SKM-1 (cell line): ENCODE measurements at regions not wholly inside any gene's neighbourhood (a gene's known extent, or its start where the extent isn't known, plus 50 kb on each side); places are given as distances from the start of the nearest gene placed in this dataset.
"Not testable (repeated sequence)": the region's sequence is repeated elsewhere in the genome, so short reads cannot be mapped to it uniquely, and the experiment has no call there.

ENCODE experiments used
- DNase-seq: peaks from one replicate; lab custom pipeline; 2025; ENCODE audit not compliant: unreplicated experiment; lab: John Stamatoyannopoulos, UW

DNA sequence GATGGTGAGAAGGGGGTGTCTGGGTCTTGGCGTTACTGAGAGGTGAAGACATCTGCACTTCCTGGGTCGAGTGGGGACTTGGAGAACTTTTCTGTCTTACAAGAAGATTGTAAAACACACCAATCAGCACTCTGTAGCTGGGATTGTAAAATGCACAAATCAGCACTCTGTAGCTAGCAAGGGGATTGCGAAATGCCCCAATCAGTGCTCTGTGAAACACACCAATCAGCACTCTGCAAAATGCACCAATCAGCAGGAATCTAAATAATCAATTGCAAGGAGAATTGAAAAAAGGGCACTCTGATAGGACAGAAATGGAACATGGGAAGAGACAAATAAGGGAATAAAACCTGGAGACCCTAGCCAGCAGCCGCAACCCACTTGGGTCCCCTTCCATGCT is 376.1 kb upstream of the SFSWAP start:
- DNase-seq = no peak

DNA sequence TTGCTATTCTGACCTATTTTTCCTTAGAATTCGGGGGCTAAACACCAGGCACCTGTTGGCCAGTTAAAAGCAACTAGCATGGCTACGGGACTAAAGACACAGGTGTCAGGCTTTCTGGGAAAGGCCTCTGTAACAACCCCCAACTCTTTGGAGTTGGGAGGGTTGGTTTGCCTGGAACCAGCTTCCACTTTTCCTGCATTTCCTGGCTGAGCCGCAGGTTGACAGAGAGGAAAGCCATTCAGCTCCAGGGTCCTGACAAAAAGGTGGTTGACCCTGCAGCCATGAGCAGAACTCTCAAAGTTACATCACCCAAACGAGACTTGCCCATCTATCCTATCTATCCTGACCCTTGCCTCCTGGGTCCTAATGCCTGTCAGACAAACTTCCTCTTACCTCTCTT is 375.4 kb upstream of the SFSWAP start:
- DNase-seq = no peak

DNA sequence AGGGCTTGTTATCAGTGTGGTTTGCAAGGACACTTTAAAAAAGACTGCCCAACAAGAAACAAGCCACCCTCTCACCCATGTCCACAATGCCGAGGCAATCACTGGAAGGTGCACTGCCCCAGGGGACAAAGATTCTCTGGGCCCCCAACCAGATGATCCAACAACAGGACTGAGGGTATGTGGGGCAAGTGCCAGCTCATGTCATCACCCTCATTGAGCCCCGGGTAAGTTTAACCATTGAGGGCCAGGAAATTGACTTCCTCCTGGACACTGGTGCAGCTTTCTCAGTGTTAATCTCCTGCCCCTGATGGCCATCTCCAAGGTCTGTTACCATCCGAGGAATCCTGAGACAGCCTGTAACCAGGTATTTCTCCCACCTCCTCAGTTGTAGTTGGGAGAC is 373.0 kb upstream of the SFSWAP start:
- DNase-seq = not testable (repeated sequence)

DNA sequence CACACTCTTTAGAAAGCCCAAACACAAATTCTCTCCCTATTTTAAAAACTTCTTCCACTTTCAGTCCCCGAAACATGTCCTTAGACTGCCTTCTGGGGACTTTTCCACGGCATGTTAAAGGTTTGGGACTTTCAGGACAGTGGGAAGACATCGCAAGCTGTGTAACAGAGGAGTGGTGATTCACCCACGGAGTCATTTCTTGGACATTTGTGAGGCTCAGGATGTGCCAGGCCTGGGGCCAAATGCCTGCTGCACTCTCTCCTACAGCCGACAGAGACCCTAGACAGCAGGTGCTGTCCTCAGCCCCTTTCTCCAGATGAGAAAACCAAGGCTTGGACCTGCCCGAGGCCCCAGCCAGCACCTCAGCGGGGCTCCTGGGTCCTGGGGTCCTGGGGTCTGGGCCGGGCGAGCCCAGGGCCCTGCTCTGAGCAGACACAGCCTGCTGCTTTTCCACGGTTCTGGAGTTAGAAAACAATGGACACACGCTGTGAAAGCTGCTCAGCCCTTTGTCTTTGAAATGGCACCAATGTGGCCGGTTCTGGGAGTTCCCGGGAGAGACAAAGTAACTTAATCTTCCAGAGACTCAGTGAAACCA is 370.2 kb upstream of the SFSWAP start:
- DNase-seq = no peak

DNA sequence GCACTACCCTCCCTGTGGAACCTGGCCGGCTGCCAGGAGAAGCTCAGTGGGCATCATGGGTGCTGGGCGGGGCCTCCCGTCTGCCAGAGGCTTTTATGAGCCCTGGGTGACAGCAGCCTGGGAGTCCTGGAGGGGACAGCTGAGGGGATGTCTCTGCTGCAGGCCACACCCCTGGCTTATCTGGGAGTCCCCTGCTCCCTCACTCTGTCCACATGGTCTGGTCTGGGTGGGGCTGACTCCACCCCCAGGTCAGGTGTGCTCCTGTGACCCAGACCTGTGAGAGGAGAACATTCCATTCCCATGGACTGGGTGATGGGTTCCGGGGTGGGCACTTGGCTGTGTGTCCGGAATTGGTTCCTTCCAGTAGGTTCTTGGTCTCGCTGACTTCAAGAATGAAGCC is 369.3 kb upstream of the SFSWAP start:
- DNase-seq = not testable (repeated sequence)

DNA sequence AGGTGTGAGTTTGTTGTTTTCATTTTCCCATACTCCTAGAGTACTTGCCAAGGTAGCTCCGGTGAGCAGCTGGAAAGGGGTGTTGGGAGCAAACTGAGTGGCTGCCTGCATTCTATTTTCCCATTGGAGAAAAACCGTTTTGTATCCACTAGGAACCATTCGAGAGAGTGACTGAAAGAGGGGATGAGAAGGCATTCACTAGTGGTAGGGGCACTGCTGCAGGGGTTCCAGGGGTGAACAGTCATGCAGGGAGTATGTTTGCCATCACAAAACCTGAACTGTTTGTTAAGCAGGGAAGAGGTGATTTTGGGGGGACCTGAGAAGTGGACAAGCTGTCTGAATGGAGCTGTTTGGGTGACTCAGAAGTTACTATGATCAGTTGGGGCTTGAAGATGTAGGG is 367.5 kb upstream of the SFSWAP start:
- not testable (repeated sequence) for DNase-seq

DNA sequence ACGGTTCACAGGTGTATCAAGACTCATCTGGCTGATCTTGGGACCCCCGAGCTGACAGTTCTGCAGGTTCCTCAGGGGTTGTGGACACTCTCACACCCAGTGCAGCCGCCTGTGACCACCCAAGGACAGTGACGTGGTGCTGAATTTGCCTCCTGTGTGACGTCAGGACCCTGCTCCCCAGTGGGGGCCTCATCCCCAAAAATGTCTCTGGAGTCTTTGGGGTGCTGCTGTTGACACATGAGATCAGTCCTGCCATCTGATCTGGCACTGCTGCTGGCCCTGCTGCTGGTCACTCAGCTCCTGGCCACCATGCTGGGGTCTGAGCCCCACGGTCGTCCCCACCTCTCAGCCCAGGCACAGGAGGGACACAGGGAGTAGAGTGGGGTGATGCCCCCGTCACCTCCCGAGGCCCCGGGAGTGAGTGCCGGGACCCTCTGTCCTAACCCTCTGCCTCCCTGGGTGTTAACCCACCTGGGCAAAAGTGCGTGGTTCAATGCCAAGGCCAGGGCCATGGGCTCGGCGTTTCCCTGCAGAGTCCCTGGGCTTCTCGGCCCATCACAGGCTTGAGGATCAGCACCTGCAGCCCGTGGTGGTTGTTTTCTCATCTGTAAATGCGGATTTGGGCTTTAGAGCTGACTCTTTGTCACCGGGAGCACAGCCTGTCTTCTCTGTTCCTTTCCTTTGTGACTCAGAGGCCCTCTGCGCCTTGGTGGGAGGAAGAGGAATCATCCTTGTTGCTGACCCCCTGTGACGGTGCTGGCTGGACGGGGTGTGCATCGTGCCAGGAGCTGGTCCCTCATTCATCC is 366.0 kb upstream of the SFSWAP start:
- DNase-seq = not testable (repeated sequence)

DNA sequence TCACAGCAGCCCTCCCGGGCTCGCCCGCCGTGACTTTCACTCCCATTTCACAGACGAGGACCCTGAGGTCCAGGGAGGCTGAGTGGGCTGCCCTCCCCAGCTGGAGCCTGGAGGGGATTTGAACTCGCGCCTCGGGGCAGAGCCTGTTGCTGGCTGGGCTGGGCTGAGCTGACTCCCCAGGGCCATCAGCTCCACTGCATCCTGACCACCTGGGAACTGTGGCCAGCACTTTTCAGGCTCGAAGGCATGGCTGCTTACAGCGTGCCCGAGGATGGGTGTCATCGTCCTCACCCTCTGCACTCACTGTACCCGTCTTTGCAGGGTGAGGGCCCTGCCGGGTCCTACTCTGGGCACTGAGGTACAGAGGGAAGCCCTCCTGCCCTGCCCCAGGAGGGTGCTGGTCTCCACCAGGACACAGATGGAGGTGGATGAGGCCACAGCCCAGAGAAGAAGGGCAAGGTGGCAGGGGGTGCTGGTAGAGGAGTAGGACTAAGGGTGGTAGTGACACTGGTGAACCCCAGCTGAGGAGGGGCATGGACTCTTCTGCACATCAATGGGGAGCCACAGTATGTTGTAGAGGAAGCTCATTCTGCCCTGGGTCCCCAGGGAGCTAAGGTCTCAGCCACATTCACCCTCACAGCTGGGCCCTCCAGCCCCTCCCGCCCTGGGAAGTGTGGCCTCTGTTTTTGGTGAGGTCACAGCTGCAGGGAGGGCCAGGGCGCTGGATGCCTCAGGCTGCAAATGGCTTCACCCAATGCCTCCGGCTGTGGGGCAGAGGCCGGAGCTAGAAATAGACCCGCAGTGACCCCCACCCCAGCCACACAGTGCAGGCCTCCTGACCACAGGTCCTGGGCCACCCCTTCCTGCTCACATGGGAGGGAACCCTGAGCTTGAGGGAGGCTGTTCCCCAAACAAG is 365.1 kb upstream of the SFSWAP start:
- DNase-seq = no peak

DNA sequence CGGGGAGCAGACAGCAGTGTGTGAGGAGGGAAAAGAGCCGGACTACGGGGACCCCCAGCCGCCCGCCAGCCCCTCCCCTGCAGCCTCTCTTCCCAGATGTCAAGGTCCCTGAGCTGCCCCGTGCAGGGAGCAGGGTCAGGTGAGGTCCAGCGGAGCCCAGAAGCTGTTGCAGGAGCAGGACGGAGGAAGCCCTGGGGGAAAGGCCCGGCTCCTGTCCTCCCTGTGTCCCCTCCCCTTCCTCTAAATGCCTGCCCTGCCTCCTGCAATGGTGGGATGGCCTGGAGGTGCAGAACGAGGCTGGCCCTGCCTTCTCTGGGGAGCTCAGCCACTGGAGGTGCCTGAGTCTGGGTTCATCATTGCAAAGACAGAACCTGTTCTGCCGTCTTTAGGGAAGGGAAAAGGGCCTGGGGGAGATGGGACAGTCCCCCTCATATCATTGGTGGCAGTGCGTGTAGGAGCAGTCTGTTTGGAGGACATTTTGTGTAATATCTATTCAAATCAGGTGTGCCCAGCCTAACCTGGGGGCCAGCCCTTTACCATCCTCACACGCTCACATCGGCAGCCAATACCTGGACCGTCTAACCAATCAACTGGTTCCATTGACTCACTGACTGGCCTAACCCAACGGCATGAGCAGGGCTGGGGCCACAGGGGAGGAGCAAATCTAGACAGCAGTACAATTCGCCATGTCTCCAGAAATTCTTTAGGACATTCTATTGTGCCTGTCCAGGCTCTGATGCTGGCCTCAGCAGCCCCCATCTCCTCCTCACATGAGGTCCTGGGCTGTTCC is 364.1 kb upstream of the SFSWAP start:
- no peak for DNase-seq

DNA sequence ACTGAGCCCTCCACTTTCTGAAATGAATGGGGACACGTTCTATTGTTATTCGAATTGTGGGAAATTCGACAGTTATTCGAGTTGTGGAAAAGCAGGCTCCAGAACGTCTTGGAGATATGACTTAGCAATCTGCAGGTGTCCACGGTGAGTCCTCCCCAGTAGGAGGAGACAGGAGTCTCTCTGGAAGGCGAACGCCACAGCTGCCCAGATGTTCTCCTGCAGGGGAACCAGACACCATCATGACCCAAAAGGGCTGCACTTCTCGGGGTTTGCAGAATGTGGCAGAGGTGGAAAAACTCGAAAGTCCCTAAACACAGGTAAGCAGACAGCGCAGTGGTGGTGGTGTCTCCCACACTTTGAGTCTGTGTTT is 363.6 kb upstream of the SFSWAP start:
- DNase-seq = no peak

DNA sequence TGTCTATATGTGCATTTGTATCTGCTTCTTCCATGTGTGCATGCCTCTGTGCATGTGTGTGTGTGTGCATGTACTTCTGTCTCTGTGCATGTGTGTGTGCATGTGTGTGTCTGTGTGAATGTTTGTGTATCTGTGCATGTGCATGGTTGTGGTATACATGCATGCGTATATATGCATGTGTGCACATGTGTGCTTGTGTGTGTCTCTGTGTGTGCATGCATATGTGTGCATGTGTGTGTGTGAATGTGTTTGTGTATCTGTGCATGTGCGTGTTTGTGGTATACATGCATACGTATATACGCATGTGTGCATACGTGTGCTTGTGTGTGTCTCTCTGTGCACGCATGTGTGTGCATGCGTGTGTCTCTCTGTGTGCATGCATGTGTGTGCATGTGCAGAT is 363.2 kb upstream of the SFSWAP start:
- no peak for DNase-seq

DNA sequence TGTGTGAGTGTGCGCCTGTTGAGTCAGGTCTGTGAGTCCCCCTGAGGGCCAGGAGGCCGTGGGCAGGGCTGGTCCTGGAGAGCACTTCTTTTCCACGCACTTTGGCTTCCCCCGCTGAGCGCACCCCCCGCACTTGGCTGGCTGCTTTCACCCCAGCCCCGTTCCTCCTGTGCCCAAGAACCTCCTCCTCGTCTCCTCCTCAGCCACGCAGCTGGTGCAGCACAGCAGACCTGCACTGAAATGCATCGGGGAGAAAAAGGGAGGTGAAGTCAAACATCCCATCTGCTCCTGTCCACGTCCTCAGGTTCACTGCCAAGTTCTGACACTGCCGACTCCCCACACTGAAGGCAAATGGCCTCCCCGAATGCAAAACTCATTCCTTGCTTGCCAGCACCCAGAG is 362.7 kb upstream of the SFSWAP start:
- DNase-seq = no peak

DNA sequence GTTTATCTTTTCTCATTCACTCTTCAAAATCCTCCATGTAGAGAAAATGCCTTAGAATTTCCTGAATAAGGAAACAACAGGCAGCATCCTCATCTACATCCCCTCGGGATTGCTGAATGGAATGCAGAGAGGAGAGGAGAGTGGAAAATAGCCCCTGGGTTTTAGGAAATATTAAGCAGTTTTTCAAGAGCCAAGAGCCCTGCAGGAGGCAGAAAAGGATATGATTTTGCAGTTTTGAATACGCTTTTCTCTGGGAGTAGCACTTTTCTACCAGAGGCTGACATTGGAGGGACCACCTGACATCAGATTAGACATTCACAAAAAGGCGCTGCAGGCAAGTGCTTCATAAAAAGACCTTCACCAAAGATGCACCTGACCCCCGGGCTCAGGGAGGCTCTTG is 362.2 kb upstream of the SFSWAP start:
- no peak for DNase-seq

DNA sequence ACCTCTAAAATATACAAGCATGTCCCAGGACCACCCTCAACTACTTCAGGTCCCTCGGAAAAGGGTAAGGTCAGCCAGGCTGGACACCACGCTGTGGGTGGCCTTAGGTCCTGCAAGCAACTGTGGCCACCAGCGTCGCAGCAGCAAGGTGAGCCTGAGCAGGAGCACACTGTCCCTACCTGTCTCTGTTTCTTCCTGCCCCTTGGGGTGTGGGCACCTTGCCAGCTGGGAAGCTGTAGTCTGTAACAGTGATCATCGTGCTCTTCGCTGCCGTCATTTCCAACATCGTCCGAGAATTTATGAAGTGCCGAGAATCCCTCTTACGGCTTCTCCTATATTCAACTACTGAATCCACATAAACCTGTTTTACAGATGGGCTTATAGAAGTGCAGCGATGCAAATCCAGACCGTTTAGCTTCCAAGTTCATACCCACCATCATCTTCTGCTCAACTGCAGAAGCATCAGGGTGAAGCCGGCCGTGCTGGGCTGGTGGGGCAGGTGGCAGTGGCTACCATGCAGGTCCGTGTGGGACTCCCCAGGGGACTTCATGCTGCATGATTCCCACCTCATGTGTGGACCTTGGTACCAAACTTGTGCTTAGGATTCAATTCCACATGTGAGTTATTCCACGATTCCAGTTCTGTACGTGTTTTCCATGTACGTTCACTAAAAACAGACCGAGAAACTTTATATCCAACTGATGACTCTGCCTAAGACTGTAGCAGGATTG is 361.3 kb upstream of the SFSWAP start:
- no peak for DNase-seq

DNA sequence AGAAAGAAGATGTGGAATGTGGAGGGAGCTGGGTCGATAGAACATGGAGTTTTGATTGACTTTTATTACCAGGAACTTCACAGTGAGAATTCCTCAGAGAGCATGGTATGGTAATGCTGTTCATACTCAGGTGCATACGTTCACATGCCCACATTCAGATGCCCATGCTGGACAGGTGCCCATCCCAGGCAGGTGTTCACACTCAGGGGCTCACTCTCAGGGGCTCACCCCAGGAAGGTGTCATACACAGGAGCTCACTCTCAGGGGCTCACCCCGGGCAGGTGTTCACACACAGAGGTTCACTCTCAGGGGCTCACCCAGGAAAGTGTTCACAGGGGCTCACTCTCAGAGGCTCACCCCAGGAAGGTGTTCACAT is 360.0 kb upstream of the SFSWAP start:
- DNase-seq = no peak

DNA sequence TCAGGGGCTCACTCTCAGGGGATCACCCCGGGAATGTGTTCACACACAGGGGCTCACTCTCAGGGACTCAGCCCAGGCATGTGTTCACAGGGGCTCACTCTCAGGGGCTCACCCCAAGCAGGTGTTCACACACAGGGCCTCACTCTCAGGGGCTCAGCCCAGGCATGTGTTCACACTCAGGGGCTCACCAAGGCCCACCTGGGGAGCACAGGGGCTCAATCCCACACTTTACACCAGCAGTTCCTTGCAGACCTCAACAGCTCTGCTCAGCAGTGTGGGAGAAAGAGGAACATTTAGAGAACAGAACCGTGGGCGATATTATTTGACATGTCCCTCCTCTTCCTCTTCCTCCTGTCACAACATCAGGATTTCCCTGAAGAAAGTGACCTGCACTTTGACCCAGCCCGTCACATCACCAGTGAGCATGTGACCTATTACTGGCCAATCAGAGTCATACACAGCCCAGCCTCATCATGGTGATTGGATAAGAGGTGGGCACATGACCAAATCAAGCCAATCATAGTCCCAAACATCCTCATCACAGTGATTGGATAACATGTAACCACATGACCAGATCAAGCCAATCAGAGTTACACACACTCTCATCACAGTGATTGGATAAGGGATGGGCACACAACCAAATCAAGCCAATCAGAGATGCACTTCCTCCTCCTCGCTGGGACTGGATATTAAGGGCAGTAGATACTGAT is 359.4 kb upstream of the SFSWAP start:
- no peak for DNase-seq

DNA sequence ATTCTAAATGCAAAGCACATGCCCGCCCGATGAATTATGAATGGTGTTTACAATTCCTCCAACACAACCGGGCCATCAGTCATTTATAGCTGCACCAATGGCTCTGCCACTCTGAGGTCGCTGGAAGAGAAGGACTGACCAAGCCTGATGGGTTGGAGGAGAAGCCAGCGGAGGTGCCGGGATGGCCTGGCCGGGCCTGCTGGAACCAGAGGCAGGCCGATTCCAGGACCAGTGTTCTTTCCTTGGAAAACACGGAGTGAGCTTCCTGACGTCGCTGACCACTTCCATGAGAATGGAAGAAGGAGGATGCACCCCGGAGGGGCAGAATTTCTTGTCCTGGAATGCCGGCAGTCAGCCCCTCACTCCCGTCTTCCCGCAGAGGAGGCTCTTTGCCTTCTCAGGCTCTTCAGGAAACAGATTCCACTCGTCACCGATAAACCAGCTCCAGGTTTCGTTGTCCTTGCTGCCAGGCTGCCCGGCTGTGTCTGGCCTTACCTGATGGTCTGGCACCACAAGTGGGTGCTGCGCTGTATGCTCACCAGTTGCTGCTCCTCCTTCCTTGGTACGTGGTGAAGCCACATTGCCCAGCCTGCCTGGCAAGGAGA is 358.5 kb upstream of the SFSWAP start:
- no peak for DNase-seq

DNA sequence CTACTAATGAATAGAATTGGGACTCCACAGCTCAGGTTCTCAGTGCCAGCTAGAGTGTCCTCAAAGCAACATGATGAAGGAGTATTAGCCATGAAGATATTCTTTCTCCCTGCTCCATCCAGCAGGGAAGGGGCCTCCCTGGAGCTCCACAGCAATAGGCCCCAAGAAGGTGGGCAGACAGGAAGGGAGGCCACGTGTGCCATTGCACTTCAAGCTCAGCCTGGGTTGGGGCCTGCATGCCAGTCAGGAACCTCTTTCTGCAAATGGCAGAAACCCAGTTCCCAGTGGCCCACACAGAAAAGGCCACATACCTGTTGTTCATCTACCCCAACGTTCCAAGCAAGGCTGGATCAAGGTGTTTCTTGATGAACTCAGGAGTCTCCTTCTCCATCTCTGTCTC is 357.5 kb upstream of the SFSWAP start:
- DNase-seq = no peak

DNA sequence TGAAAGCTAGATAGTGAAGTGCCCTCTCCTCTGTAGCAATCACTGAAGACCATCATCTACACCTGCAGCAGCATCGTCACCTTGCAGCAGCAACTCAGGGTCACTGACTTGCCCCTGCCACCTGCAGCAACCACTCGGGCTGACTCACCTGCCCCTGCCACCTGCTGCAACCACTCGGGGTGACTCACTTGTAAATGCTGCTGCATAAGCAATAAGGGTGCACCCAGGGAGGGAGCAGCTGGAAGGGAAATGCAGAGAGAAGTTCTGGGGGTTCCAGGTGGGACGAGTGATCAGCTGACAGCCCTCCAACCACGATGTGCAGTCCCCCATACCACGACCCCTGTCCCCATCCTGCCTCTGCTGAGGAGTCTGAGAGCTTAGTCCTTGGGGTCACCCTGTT is 357.1 kb upstream of the SFSWAP start:
- no peak for DNase-seq
